ENCODE measurements at regions not wholly inside any gene's neighbourhood (a gene's known extent, or its start where the extent isn't known, plus 50 kb on each side); places are given as distances from the start of the nearest gene placed in this dataset.

- POLR2A ChIA-PET (ENCODE audit: partially characterized antibody), result no interaction called here
- no peak overlapping the region for H3K56ac ChIP-seq (replicated peaks; ENCODE audit: insufficient read length, low read depth, low read length)
- WGBS, 2 experiments (ENCODE audit: extremely low coverage in 1 of 2, insufficient coverage in 1 of 2, insufficient read length in 1 of 2, insufficient replicate concordance in 2 of 2, low coverage in 1 of 2, low lambda C conversion rate in 2 of 2, missing lambda C conversion rate in 1 of 2), result 68% methylated on average over 4 of the region's 4 CpGs; no CpG with 5 or more reads in 1 of the 2 experiments
- H2AK5ac ChIP-seq (ENCODE audit: low read depth, low read length), result no peak overlapping the region
- CTCF ChIA-PET (ENCODE audit: partially characterized antibody), result interaction anchor here (0.8 to 2.4 kb wide), 3 partner anchors 9 to 381 kb away, joined by 3 to 13 read pairs (median 3); no protein-coding TSS in a partner anchor
- no peak overlapping the region for H2BK5ac ChIP-seq (ENCODE audit: low read depth, low read length)
- no peak overlapping the region for H4K8ac ChIP-seq (ENCODE audit: extremely low read depth, insufficient read depth, low read length)
- no peak overlapping the region for H2AFZ ChIP-seq (ENCODE audit: low read length)
- no peak overlapping the region for H2BK12ac ChIP-seq (ENCODE audit: low read depth, low read length)
- no peak overlapping the region for H3K27ac ChIP-seq (ENCODE audit: low read depth, low read length)
- peaks cover 0 to 2% of the 10 kb centered on the region in 2 experiments for H4K20me1 ChIP-seq (replicated peaks in 1 of 2; ENCODE audit: control insufficient read depth in 1 of 2, insufficient read depth in 2 of 2, low read length in 2 of 2)
- no peak overlapping the region for H2BK120ac ChIP-seq (replicated peaks; ENCODE audit: low read depth, low read length)
- FAIRE-seq, result no peak
- no peak overlapping the region for H2BK20ac ChIP-seq (ENCODE audit: low read length)
- no peak overlapping the region for H3K4me3 ChIP-seq (ENCODE audit: extremely low read depth in 1 of 4, insufficient read depth in 2 of 4, low read depth in 3 of 4, low read length in 4 of 4)
- no peaks in the 10 kb centered on the region for H3K36me3 ChIP-seq (ENCODE audit: control insufficient read depth in 2 of 4, insufficient read depth in 4 of 4, low read length in 3 of 4)
- H3K14ac ChIP-seq (ENCODE audit: insufficient read length), result no peak overlapping the region
- no peaks in the 10 kb centered on the region for H3K79me2 ChIP-seq (ENCODE audit: control insufficient read depth in 1 of 2, insufficient read depth in 2 of 2, low read length in 2 of 2)
- H3K27me3 ChIP-seq (replicated peaks in 1 of 4; ENCODE audit: control insufficient read depth in 3 of 4, extremely low read depth in 1 of 4, insufficient read depth in 3 of 4, low read length in 3 of 4), result no peaks in the 10 kb centered on the region
- no peaks in the 10 kb centered on the region for H3K23me2 ChIP-seq (ENCODE audit: low read depth, low read length)
- H3K79me1 ChIP-seq (ENCODE audit: low read depth, low read length), result no peaks in the 10 kb centered on the region
- no peak overlapping the region for H3K23ac ChIP-seq (ENCODE audit: insufficient read length)
- no peak overlapping the region for H3K18ac ChIP-seq (ENCODE audit: extremely low read depth, low read length)
- no peak overlapping the region for H3K9ac ChIP-seq (replicated peaks in 1 of 4; ENCODE audit: extremely low read depth in 1 of 4, low read depth in 3 of 4, low read length in 3 of 4)
- H4K91ac ChIP-seq (replicated peaks; ENCODE audit: insufficient read length, low read length), result no peak overlapping the region
- no peak overlapping the region for H4K5ac ChIP-seq (ENCODE audit: insufficient read length, low read depth, low read length)
- H3K4ac ChIP-seq (replicated peaks; ENCODE audit: insufficient read length, low read depth, low read length), result no peak overlapping the region
- no peaks in the 10 kb centered on the region for H3K9me3 ChIP-seq (ENCODE audit: insufficient read depth in 2 of 2, low read depth in 1 of 2, low read length in 1 of 2)
- no peak overlapping the region for H2BK15ac ChIP-seq (ENCODE audit: low read length)
- H3K4me2 ChIP-seq (ENCODE audit: insufficient read depth in 1 of 2, low read depth in 2 of 2, low read length in 2 of 2), result no peak overlapping the region
- H3K4me1 ChIP-seq (replicated peaks in 1 of 4; ENCODE audit: control insufficient read depth in 3 of 4, insufficient read depth in 4 of 4, low read length in 3 of 4), result no peaks in the 10 kb centered on the region
- DNase-seq (ENCODE audit: low read depth in 1 of 2, low spot score in 2 of 2), result no peak
- no peak for TF ChIP-seq CHD1 (IDR thresholded peaks at IDR 0.05; ENCODE audit: low read depth, low read length)
- no peak for TF ChIP-seq POU5F1 (IDR thresholded peaks at IDR 0.05; ENCODE audit: low read depth, low read length)
- TF ChIP-seq, protein P1, sequence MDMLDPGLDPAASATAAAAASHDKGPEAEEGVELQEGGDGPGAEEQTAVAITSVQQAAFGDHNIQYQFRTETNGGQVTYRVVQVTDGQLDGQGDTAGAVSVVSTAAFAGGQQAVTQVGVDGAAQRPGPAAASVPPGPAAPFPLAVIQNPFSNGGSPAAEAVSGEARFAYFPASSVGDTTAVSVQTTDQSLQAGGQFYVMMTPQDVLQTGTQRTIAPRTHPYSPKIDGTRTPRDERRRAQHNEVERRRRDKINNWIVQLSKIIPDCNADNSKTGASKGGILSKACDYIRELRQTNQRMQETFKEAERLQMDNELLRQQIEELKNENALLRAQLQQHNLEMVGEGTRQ (IDR thresholded peaks at IDR 0.05; ENCODE audit: low read length), result no peak
- no peak for TF ChIP-seq CTBP2 (IDR thresholded peaks at IDR 0.05; ENCODE audit: borderline replicate concordance, insufficient read depth, insufficient read length, low read length)
- no peak for TF ChIP-seq ASH2L (IDR thresholded peaks at IDR 0.05; ENCODE audit: low read length)
- TF ChIP-seq YY1 (IDR thresholded peaks at IDR 0.05; ENCODE audit: low read depth, low read length), result no peak
- TF ChIP-seq ZNF274 (IDR thresholded peaks at IDR 0.05; ENCODE audit: borderline replicate concordance, extremely low read depth, low read length), result no peak
- no peak for TF ChIP-seq CREB1 (IDR thresholded peaks at IDR 0.05)
- TF ChIP-seq, protein P2, sequence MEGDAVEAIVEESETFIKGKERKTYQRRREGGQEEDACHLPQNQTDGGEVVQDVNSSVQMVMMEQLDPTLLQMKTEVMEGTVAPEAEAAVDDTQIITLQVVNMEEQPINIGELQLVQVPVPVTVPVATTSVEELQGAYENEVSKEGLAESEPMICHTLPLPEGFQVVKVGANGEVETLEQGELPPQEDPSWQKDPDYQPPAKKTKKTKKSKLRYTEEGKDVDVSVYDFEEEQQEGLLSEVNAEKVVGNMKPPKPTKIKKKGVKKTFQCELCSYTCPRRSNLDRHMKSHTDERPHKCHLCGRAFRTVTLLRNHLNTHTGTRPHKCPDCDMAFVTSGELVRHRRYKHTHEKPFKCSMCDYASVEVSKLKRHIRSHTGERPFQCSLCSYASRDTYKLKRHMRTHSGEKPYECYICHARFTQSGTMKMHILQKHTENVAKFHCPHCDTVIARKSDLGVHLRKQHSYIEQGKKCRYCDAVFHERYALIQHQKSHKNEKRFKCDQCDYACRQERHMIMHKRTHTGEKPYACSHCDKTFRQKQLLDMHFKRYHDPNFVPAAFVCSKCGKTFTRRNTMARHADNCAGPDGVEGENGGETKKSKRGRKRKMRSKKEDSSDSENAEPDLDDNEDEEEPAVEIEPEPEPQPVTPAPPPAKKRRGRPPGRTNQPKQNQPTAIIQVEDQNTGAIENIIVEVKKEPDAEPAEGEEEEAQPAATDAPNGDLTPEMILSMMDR (IDR thresholded peaks at IDR 0.05; ENCODE audit: control extremely low read depth in 1 of 3, insufficient read depth in 1 of 3, low read depth in 1 of 3, low read length in 3 of 3), result no peak
- TF ChIP-seq JUND (IDR thresholded peaks at IDR 0.05; ENCODE audit: low read length), result no peak
- no peak for TF ChIP-seq SIN3A (conservative IDR thresholded peaks at IDR 0.05 in 1 of 2, IDR thresholded peaks at IDR 0.05 in 1 of 2; ENCODE audit: low read depth in 1 of 2, low read length in 2 of 2)
- no peak for TF ChIP-seq CBX5 (IDR thresholded peaks at IDR 0.05; ENCODE audit: low read depth, low read length)
Measured at GRCh38 chr4:111864066-111864465, 281.2 kb upstream of the FAM241A start.
